ENCODE measurements at regions not wholly inside any gene's neighbourhood (a gene's known extent, or its start where the extent isn't known, plus 50 kb on each side); places are given as distances from the start of the nearest gene placed in this dataset.

DNA sequence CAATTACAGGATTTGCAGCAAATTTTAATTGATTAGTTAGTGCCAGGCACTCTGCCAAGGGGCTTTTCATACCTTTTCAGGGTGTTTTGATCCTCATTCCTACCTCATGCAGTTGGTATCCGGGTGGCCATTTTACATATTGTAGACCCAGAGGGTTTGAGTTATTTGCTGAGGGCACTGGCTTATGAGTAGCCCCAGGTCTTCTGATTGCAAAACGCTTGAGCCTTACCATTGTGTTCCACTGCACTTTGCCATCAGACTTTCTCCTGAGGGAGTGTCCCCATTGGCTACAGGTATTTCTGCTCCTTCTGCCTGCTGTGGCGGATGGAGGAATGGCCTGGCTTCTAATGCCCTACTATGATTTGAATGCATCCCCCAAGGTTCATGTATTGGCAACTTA, 257.8 kb upstream of the CRY1 start:
- Histone ChIP-seq H3K4me2 (ENCODE audit: low read depth, low read length, poor library complexity, severe bottlenecking) (no peak overlapping the region), H3K27ac (ENCODE audit: low read depth, low read length) (no peak overlapping the region)

DNA sequence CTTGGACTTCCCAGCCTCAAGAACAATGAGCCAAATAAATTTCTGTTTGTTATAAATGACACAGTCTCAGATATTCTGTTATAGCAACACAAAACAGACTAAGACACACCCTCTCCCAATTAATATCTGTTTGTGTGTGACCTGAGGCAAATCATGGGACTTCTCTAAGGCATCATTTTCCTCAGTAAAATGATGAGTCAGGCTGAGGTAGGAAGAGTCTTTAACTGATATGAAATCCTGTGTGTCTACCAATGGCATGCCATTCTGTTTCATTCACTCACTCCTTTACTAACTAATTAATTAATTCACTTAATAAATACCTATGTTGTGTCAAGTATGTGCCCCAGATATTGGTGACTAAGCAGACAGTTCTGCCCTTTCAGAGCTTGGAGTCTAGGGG, 258.4 kb upstream of the CRY1 start:
- H3K4me2 ChIP-seq (ENCODE audit: low read depth, low read length, poor library complexity, severe bottlenecking): no peak overlapping the region
- no peak overlapping the region for H3K9ac ChIP-seq (ENCODE audit: low read length)
- H3K4me3 ChIP-seq (ENCODE audit: insufficient read depth, low read length, poor library complexity, severe bottlenecking): no peak overlapping the region

More for the DNA sequence above, 257.8 kb upstream of the CRY1 start:
- no peak overlapping the region for H3K9ac ChIP-seq (ENCODE audit: low read length)
- no peaks in the 10 kb centered on the region for H3K36me3 ChIP-seq (ENCODE audit: low read length)
- no peaks in the 10 kb centered on the region for H4K20me1 ChIP-seq (ENCODE audit: low read depth, low read length)
- H3K9me3 ChIP-seq (ENCODE audit: insufficient read depth, low read length): no peaks in the 10 kb centered on the region
- H2AFZ ChIP-seq (ENCODE audit: low read depth, low read length, severe bottlenecking): no peak overlapping the region
- H3K27me3 ChIP-seq (ENCODE audit: low read length): no peaks in the 10 kb centered on the region
- no peaks in the 10 kb centered on the region for H3F3A ChIP-seq (ENCODE audit: insufficient read depth)
- H3K9me2 ChIP-seq (replicated peaks; ENCODE audit: insufficient read depth, low read length): no peaks in the 10 kb centered on the region
- TF ChIP-seq, protein P1, sequence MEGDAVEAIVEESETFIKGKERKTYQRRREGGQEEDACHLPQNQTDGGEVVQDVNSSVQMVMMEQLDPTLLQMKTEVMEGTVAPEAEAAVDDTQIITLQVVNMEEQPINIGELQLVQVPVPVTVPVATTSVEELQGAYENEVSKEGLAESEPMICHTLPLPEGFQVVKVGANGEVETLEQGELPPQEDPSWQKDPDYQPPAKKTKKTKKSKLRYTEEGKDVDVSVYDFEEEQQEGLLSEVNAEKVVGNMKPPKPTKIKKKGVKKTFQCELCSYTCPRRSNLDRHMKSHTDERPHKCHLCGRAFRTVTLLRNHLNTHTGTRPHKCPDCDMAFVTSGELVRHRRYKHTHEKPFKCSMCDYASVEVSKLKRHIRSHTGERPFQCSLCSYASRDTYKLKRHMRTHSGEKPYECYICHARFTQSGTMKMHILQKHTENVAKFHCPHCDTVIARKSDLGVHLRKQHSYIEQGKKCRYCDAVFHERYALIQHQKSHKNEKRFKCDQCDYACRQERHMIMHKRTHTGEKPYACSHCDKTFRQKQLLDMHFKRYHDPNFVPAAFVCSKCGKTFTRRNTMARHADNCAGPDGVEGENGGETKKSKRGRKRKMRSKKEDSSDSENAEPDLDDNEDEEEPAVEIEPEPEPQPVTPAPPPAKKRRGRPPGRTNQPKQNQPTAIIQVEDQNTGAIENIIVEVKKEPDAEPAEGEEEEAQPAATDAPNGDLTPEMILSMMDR (IDR thresholded peaks at IDR 0.05; ENCODE audit: insufficient read depth, low read length, poor library complexity, severe bottlenecking): no peak
- TF ChIP-seq EZH2phosphoT487 (conservative IDR thresholded peaks at IDR 0.05; ENCODE audit: low read length): no peak
- H3K4me3 ChIP-seq (ENCODE audit: insufficient read depth, low read length, poor library complexity, severe bottlenecking): no peak overlapping the region
- H3K79me2 ChIP-seq (ENCODE audit: insufficient read depth, low read length): no peaks in the 10 kb centered on the region

DNA sequence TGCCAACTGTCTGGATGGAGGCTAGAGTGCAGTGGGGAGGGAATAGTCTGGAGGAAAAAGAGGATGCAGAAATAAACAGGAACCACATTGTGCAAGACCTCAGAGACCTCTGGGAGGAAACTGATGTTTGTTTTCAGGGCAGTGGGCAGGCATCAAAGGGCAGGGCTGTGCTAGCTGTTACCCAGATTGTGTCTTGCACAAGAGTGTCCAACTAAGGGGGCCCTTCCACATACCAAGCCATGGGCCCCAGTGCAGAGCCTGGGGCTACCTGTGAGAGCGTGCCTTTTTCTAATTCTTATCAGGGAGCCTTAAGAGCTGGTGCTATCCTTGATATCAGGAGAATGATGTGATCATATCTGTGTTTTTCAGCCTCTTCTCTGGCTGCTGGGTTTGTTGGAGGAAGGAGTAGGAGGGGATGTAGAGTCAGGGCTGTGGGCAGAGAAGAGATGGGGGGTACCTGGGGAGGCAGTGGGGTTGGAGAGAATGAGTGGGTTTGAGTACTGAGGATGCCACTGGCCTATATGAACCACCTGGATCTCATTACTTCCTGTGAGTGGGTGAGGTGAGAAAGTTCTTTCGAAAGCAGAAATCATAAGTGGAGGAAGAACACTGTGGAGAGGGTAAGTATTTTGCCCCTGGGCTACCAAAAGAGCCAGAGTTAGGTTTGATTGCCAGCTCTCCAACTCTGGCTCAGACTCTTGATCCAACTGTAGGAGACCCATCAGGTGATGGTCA, 259.2 kb upstream of the CRY1 start:
- Histone ChIP-seq H3K27ac (ENCODE audit: low read depth, low read length) (no peak overlapping the region), H3F3A (ENCODE audit: insufficient read depth) (no peaks in the 10 kb centered on the region), H3K4me2 (ENCODE audit: low read depth, low read length, poor library complexity, severe bottlenecking) (no peak overlapping the region), H3K9me2 (replicated peaks; ENCODE audit: insufficient read depth, low read length) (no peaks in the 10 kb centered on the region), H3K9me3 (ENCODE audit: insufficient read depth, low read length) (no peaks in the 10 kb centered on the region), H3K79me2 (ENCODE audit: insufficient read depth, low read length) (no peaks in the 10 kb centered on the region), H3K36me3 (ENCODE audit: low read length) (no peaks in the 10 kb centered on the region), H3K27me3 (ENCODE audit: low read length) (no peaks in the 10 kb centered on the region), H4K20me1 (ENCODE audit: low read depth, low read length) (no peaks in the 10 kb centered on the region), H3K9ac (ENCODE audit: low read length) (no peak overlapping the region), H3K4me3 (ENCODE audit: insufficient read depth, low read length, poor library complexity, severe bottlenecking) (no peak overlapping the region), H2AFZ (ENCODE audit: low read depth, low read length, severe bottlenecking) (no peak overlapping the region)
- no peak for TF ChIP-seq EZH2phosphoT487 (conservative IDR thresholded peaks at IDR 0.05; ENCODE audit: low read length)
- TF ChIP-seq, protein P1 (IDR thresholded peaks at IDR 0.05; ENCODE audit: insufficient read depth, low read length, poor library complexity, severe bottlenecking): no peak

More for the DNA sequence above, 258.4 kb upstream of the CRY1 start:
- Histone ChIP-seq H3F3A (ENCODE audit: insufficient read depth) (no peaks in the 10 kb centered on the region), H3K36me3 (ENCODE audit: low read length) (no peaks in the 10 kb centered on the region), H3K79me2 (ENCODE audit: insufficient read depth, low read length) (no peaks in the 10 kb centered on the region), H3K9me2 (replicated peaks; ENCODE audit: insufficient read depth, low read length) (no peaks in the 10 kb centered on the region), H3K27me3 (ENCODE audit: low read length) (no peaks in the 10 kb centered on the region), H2AFZ (ENCODE audit: low read depth, low read length, severe bottlenecking) (no peak overlapping the region), H3K27ac (ENCODE audit: low read depth, low read length) (no peak overlapping the region), H3K9me3 (ENCODE audit: insufficient read depth, low read length) (no peaks in the 10 kb centered on the region), H4K20me1 (ENCODE audit: low read depth, low read length) (no peaks in the 10 kb centered on the region)
- TF ChIP-seq, protein P1 (IDR thresholded peaks at IDR 0.05; ENCODE audit: insufficient read depth, low read length, poor library complexity, severe bottlenecking): no peak
- no peak for TF ChIP-seq EZH2phosphoT487 (conservative IDR thresholded peaks at IDR 0.05; ENCODE audit: low read length)

Measured in SU-DHL-6 (cell line).